OCI-LY7 (cell line): ENCODE measurements at regions not wholly inside any gene's neighbourhood (a gene's known extent, or its start where the extent isn't known, plus 50 kb on each side); places are given as distances from the start of the nearest gene placed in this dataset.

Experiments used
- BruUV-seq: library from RNA; stranded (reverse); fragments of 400-500 nt; replicated peaks from 2 replicates; lab custom pipeline; 2021; lab: Mats Ljungman, UMichigan
- CTCF ChIA-PET: fragments of 300-600 bp; sonication (Branson Sonifier 250); formaldehyde crosslinking; loops from one replicate; lab custom pipeline; 2022; ENCODE audit warnings: antibody characterized with exemption; ENCODE audit not compliant: unreplicated experiment; lab: Charles Lee
- POLR2A ChIA-PET: fragments of 300-600 bp; sonication (Branson Sonifier 250); formaldehyde crosslinking; loops from one replicate; lab custom pipeline; 2022; ENCODE audit warnings: antibody characterized with exemption; lab: Charles Lee
- DNase-seq: peaks from one replicate; pipeline ENCODE4 v3.0.0-alpha.2; 2015; ENCODE audit warnings: low spot score
- H2AFZ ChIP-seq: fragments of 200-600 bp; sonication (generic), shearing (Covaris generic); 2 replicates; pipeline ENCODE4 v1.6.1; 2014; ENCODE audit warnings: mild to moderate bottlenecking, antibody characterized with exemption, low read length, moderate library complexity
- H3K27ac ChIP-seq: fragments of 200-600 bp; sonication (generic); 2 replicates; pipeline ENCODE4 v1.5.1; 2014; ENCODE audit warnings: mixed run types, low read depth, mild to moderate bottlenecking, moderate library complexity, low read length, inconsistent platforms; ENCODE audit not compliant: poor library complexity, severe bottlenecking
- H3K36me3 ChIP-seq: fragments of 200-600 bp; sonication (generic); 2 replicates; pipeline ENCODE4 v1.6.1; 2014; ENCODE audit warnings: mild to moderate bottlenecking, antibody characterized with exemption, low read length, moderate library complexity, mixed read lengths; ENCODE audit not compliant: insufficient read depth
- H3K4me1 ChIP-seq: fragments of 200-600 bp; sonication (generic); 2 replicates; pipeline ENCODE4 v1.5.1; 2014; ENCODE audit warnings: mild to moderate bottlenecking, low read length; ENCODE audit not compliant: insufficient read depth, poor library complexity, severe bottlenecking
- H3K4me2 ChIP-seq: fragments of 200-600 bp; sonication (generic); 2 replicates; pipeline ENCODE4 v1.6.1; 2014; ENCODE audit warnings: mild to moderate bottlenecking, low read length
- H3K4me3 ChIP-seq: fragments of 200-600 bp; sonication (generic); 2 replicates; pipeline ENCODE4 v1.5.1; 2014; ENCODE audit warnings: mild to moderate bottlenecking, low read depth, low read length; ENCODE audit not compliant: poor library complexity, severe bottlenecking
- H3K79me2 ChIP-seq: fragments of 200-600 bp; sonication (generic); 2 replicates; pipeline ENCODE4 v1.6.1; 2016; ENCODE audit warnings: low read depth, mild to moderate bottlenecking, low read length, moderate library complexity, mixed read lengths; ENCODE audit not compliant: insufficient read depth
- H3K9me2 ChIP-seq: fragments of 200-600 bp; sonication (generic); 2 replicates; pipeline ENCODE4 v1.6.1; 2016; ENCODE audit warnings: mild to moderate bottlenecking, low read length, mixed read lengths; ENCODE audit not compliant: insufficient read depth
- H3K9me3 ChIP-seq: fragments of 200-600 bp; sonication (generic); 2 replicates; pipeline ENCODE4 v1.6.1; 2014; ENCODE audit warnings: mild to moderate bottlenecking, mixed run types, low read length, mixed read lengths
- H4K20me1 ChIP-seq: fragments of 200-600 bp; sonication (generic); 2 replicates; pipeline ENCODE4 v1.6.1; 2014; ENCODE audit warnings: mild to moderate bottlenecking, antibody characterized with exemption, low read length, moderate library complexity, mixed read lengths; ENCODE audit not compliant: insufficient read depth
- CTCF ChIP-seq: fragments of 200-600 bp; sonication (generic); conservative IDR thresholded peaks from 2 replicates; pipeline ENCODE4 v1.5.1; 2014; ENCODE audit warnings: mild to moderate bottlenecking, antibody characterized with exemption, low read length, moderate library complexity, mixed read lengths
- EZH2phosphoT487 ChIP-seq: fragments of 200-600 bp; sonication (generic); IDR thresholded peaks from 2 replicates; pipeline ENCODE4 v1.6.1; 2018; ENCODE audit warnings: low read depth, borderline replicate concordance, mild to moderate bottlenecking, mixed run types, antibody characterized with exemption, low read length, moderate library complexity, mixed read lengths
- intact Hi-C: fragments of 100-400 bp; cut with micrococcal nuclease; formaldehyde crosslinking; loops from one replicate; pipeline ENCODE4 v1.10.0; 2022; ENCODE audit not compliant: unreplicated experiment

GRCh38 chr11:134951305-134951700 is 539.3 kb upstream of the B3GAT1 start:
- Histone ChIP-seq H3K27ac (no peak overlapping the region), H2AFZ (no peak overlapping the region), H3K4me2 (no peak overlapping the region), H3K36me3 (no peaks in the 10 kb centered on the region), H4K20me1 (no peaks in the 10 kb centered on the region), H3K79me2 (no peaks in the 10 kb centered on the region), H3K4me1 (no peaks in the 10 kb centered on the region), H3K9me3 (no peaks in the 10 kb centered on the region), H3K4me3 (no peak overlapping the region), H3K9me2 (no peaks in the 10 kb centered on the region)
- no peak for DNase-seq
- CTCF ChIA-PET = no interaction called here
- no TSS peak for BruUV-seq
- intact Hi-C loops = no loop called here
- TF ChIP-seq CTCF = no peak
- no peak for TF ChIP-seq EZH2phosphoT487
- POLR2A ChIA-PET = no interaction called here

- H3K4me3 ChIP-seq = no peak overlapping the region
- intact Hi-C loops = no loop called here
- no peak for TF ChIP-seq CTCF
- no peak for TF ChIP-seq EZH2phosphoT487
- POLR2A ChIA-PET = interaction anchor here (0.6 kb wide), 1 partner anchor 380 kb away, joined by 3 read pairs; no protein-coding TSS in a partner anchor
- H3K4me1 ChIP-seq = no peaks in the 10 kb centered on the region
- H3K4me2 ChIP-seq = no peak overlapping the region
- no peaks in the 10 kb centered on the region for H3K36me3 ChIP-seq
- CTCF ChIA-PET = no interaction called here
- no peak for DNase-seq
- no TSS peak for BruUV-seq
- H2AFZ ChIP-seq = no peak overlapping the region
- H3K79me2 ChIP-seq = no peaks in the 10 kb centered on the region
- H3K27ac ChIP-seq = no peak overlapping the region
- no peaks in the 10 kb centered on the region for H4K20me1 ChIP-seq
- H3K9me2 ChIP-seq = no peaks in the 10 kb centered on the region
- H3K9me3 ChIP-seq = no peaks in the 10 kb centered on the region
These were observed 538.8 kb upstream of the B3GAT1 start for GRCh38 chr11:134950692-134951304.
